K562 (cell line): ENCODE measurements at regions not wholly inside any gene's neighbourhood (a gene's known extent, or its start where the extent isn't known, plus 50 kb on each side); places are given as distances from the start of the nearest gene placed in this dataset.

Experiments used
- ARID1B ChIP-seq: fragments of 450-650 bp; IDR thresholded peaks from 2 replicates; pipeline ENCODE4 v1.6.1; 2016; ENCODE audit warnings: antibody characterized with exemption, mild to moderate bottlenecking, inconsistent platforms
- CTCF ChIP-seq, 3 experiments: IDR thresholded peaks in 2 of 3; conservative IDR thresholded peaks in 1 of 3; 2 replicates each; pipeline ENCODE4 v1.5.1; 2011 to 2012; ENCODE audit warnings: low read length in 3 of 3, mild to moderate bottlenecking in 3 of 3, control low read depth in 2 of 3, improper control_type of control experiment in 1 of 3, inconsistent platforms in 1 of 3, low read depth in 1 of 3, mixed read lengths in 1 of 3, moderate library complexity in 1 of 3; ENCODE audit not compliant: insufficient read depth in 2 of 3
- EP300 ChIP-seq: IDR thresholded peaks from 2 replicates; pipeline ENCODE4 v1.6.1; 2012; ENCODE audit warnings: low read length, improper control_type of control experiment
- ETV6 ChIP-seq, 3 experiments: fragments of 150-350 bp in 1 of 3; sonication (generic) in 1 of 3; formaldehyde crosslinking in 1 of 3; IDR thresholded peaks; 2 replicates each; pipeline versions ENCODE4 v1.6.1 to v1.8.0; 2014 to 2022; ENCODE audit warnings: borderline replicate concordance in 2 of 3, low read depth in 2 of 3, antibody characterized with exemption in 1 of 3, low read length in 1 of 3, mild to moderate bottlenecking in 1 of 3, missing genetic modification reagents in 1 of 3
- MEIS2 ChIP-seq: fragments of 450-650 bp; IDR thresholded peaks from 2 replicates; pipeline ENCODE4 v1.6.1; 2014; ENCODE audit warnings: mild to moderate bottlenecking; ENCODE audit not compliant: partially characterized antibody
- NR1H2 ChIP-seq: sonication (generic); formaldehyde crosslinking; IDR thresholded peaks from 2 replicates; pipeline ENCODE4 v1.4.0; 2020; ENCODE audit warnings: mild to moderate bottlenecking, missing genetic modification reagents
- TAF1 ChIP-seq: IDR thresholded peaks from 2 replicates; pipeline ENCODE4 v1.6.1; 2011; ENCODE audit warnings: mild to moderate bottlenecking, low read length, moderate library complexity; ENCODE audit not compliant: insufficient read depth, control insufficient read depth, severe bottlenecking; ENCODE audit errors: extremely low read depth
- TCF7 ChIP-seq: sonication (generic); IDR thresholded peaks from 2 replicates; pipeline ENCODE4 v1.6.1; 2016; ENCODE audit warnings: antibody characterized with exemption, borderline replicate concordance
- TEAD1 ChIP-seq, 2 experiments: fragments of 450-650 bp in 1 of 2; sonication (generic) in 1 of 2; formaldehyde crosslinking; IDR thresholded peaks; 2 replicates each; pipeline versions ENCODE4 v1.4.0 to v1.8.0; 2020 to 2022; ENCODE audit warnings: mild to moderate bottlenecking in 2 of 2, missing genetic modification reagents in 1 of 2
- ZBTB11 ChIP-seq, 3 experiments: fragments of 200-800 bp in 1 of 3; fragments of 250-450 bp in 1 of 3; fragments of 450-650 bp in 1 of 3; sonication (Bioruptor Pico) in 1 of 3; sonication (Bioruptor generic) in 1 of 3; formaldehyde crosslinking in 1 of 3; IDR thresholded peaks; 2 replicates each; pipeline versions ENCODE4 v1.6.1 to v1.8.0; 2016 to 2022; ENCODE audit warnings: mild to moderate bottlenecking in 2 of 3, missing genetic modification characterization in 2 of 3, missing compliant biosample characterization in 1 of 3, moderate library complexity in 1 of 3
- ZBTB26 ChIP-seq: fragments of 450-650 bp; formaldehyde crosslinking; IDR thresholded peaks from 2 replicates; pipeline ENCODE4 v1.4.0; 2022; ENCODE audit warnings: missing genetic modification characterization
- ZBTB8A ChIP-seq: fragments of 450-650 bp; IDR thresholded peaks from 2 replicates; pipeline ENCODE4 v1.6.1; 2018; ENCODE audit warnings: mild to moderate bottlenecking, moderate library complexity; ENCODE audit not compliant: partially characterized antibody
- ZNF668 ChIP-seq: fragments of 250-450 bp; sonication (Bioruptor Pico); IDR thresholded peaks from 2 replicates; pipeline ENCODE4 v1.8.0; 2022; ENCODE audit warnings: mild to moderate bottlenecking, inconsistent platforms

- no peak for TF ChIP-seq TCF7
- no peak for TF ChIP-seq ZNF668 (CRISPR knock-in tag)
- TF ChIP-seq ARID1B: no peak
- TF ChIP-seq CTCF (IDR thresholded peaks at IDR 0.05 in 2 of 3, conservative IDR thresholded peaks at IDR 0.05 in 1 of 3; ENCODE audit: insufficient read depth in 2 of 3, low read depth in 1 of 3, low read length in 3 of 3): no peak
- TF ChIP-seq EP300: no peak
- TF ChIP-seq MEIS2: no peak
- TF ChIP-seq TAF1: no peak
- no peak for TF ChIP-seq ETV6 (IDR thresholded peaks at IDR 0.05; ENCODE audit: borderline replicate concordance in 1 of 2, low read depth in 2 of 2, low read length in 1 of 2)
- TF ChIP-seq ETV6 (CRISPR knock-in tag; IDR thresholded peaks at IDR 0.05; ENCODE audit: borderline replicate concordance): no peak
- no peak for TF ChIP-seq NR1H2
- no peak for TF ChIP-seq ZBTB26 (CRISPR knock-in tag)
- TF ChIP-seq ZBTB8A: no peak
- no peak for TF ChIP-seq TEAD1 (CRISPR knock-in tag; IDR thresholded peaks at IDR 0.05)
- no peak for TF ChIP-seq ZBTB11 (CRISPR knock-in tag; IDR thresholded peaks at IDR 0.05)
Observed at GRCh38 chr7:79740076-79740475, 286.6 kb upstream of the MAGI2 start.
